HG02571 (cell line): ENCODE measurements at regions not wholly inside any gene's neighbourhood (a gene's known extent, or its start where the extent isn't known, plus 50 kb on each side); places are given as distances from the start of the nearest gene placed in this dataset.
"Not testable (repeated sequence)": the region's sequence is repeated elsewhere in the genome, so short reads cannot be mapped to it uniquely, and the experiment has no call there.

Experiments
- ATAC-seq: cut with Tn5 transposase; IDR thresholded peaks from one replicate; pipeline ENCODE4 v1.9.1; 2021; ENCODE audit warnings: mild to moderate bottlenecking, moderate library complexity; ENCODE audit not compliant: unreplicated experiment

GRCh38 chr4:188372058-188372457, 232.8 kb downstream of the TRIML1 start:
- ATAC-seq, result no peak

- ATAC-seq, result no peak
Observed at GRCh38 chr4:188372829-188373228, 233.6 kb downstream of the TRIML1 start.

GRCh38 chr4:188374871-188375270, 235.6 kb downstream of the TRIML1 start:
- no peak for ATAC-seq

GRCh38 chr4:188377816-188378215, 238.6 kb downstream of the TRIML1 start:
- ATAC-seq, result no peak

GRCh38 chr4:188383180-188383579, 243.9 kb downstream of the TRIML1 start:
- ATAC-seq, result no peak

- ATAC-seq, result no peak
Observed at GRCh38 chr4:188387179-188387791, 248.0 kb downstream of the TRIML1 start.

- ATAC-seq, result not testable (repeated sequence)
Observed at GRCh38 chr4:188391349-188391748, 252.1 kb downstream of the TRIML1 start.

GRCh38 chr4:188396037-188396436, 256.8 kb downstream of the TRIML1 start:
- no peak for ATAC-seq

GRCh38 chr4:188399834-188400233, 260.6 kb downstream of the TRIML1 start:
- no peak for ATAC-seq

GRCh38 chr4:188400451-188400850, 261.2 kb downstream of the TRIML1 start:
- no peak for ATAC-seq

- no peak for ATAC-seq
Observed at GRCh38 chr4:188403272-188403671, 264.0 kb downstream of the TRIML1 start.

GRCh38 chr4:188405071-188405835, 266.0 kb downstream of the TRIML1 start:
- ATAC-seq, result not testable (repeated sequence)

GRCh38 chr4:188408244-188409030, 269.2 kb downstream of the TRIML1 start:
- no peak for ATAC-seq

GRCh38 chr4:188409851-188410250, 270.6 kb downstream of the TRIML1 start:
- ATAC-seq, result no peak

GRCh38 chr4:188411805-188412204, 272.6 kb downstream of the TRIML1 start:
- no peak for ATAC-seq

- no peak for ATAC-seq
Observed at GRCh38 chr4:188412499-188412898, 273.3 kb downstream of the TRIML1 start.

GRCh38 chr4:188414441-188414840, 275.2 kb downstream of the TRIML1 start:
- ATAC-seq, result no peak

- ATAC-seq, result no peak
Observed at GRCh38 chr4:188417181-188417580, 277.9 kb downstream of the TRIML1 start.

GRCh38 chr4:188423039-188423438, 283.8 kb downstream of the TRIML1 start:
- ATAC-seq, result no peak

- no peak for ATAC-seq
Observed at GRCh38 chr4:188428935-188429334, 289.7 kb downstream of the TRIML1 start.

GRCh38 chr4:188429965-188430364, 290.7 kb downstream of the TRIML1 start:
- no peak for ATAC-seq

- ATAC-seq, result no peak
Observed at GRCh38 chr4:188430384-188430783, 291.1 kb downstream of the TRIML1 start.
